H1 (cell line): ENCODE measurements at regions not wholly inside any gene's neighbourhood (a gene's known extent, or its start where the extent isn't known, plus 50 kb on each side); places are given as distances from the start of the nearest gene placed in this dataset.
"Not testable (repeated sequence)": the region's sequence is repeated elsewhere in the genome, so short reads cannot be mapped to it uniquely, and the experiment has no call there.

Source experiments
- CTCF ChIA-PET: fragments of 300-600 bp; sonication (Branson Sonifier 250); formaldehyde crosslinking; loops from one replicate; lab custom pipeline; 2021; ENCODE audit not compliant: partially characterized antibody; lab: Charles Lee
- POLR2A ChIA-PET: fragments of 300-600 bp; sonication (Branson Sonifier 250); formaldehyde crosslinking; loops from one replicate; lab custom pipeline; 2021; ENCODE audit warnings: inconsistent platforms; ENCODE audit not compliant: partially characterized antibody; lab: Charles Lee
- DNase-seq, 2 experiments: peaks; one replicate each; pipeline versions ENCODE4 v3.0.0 to v3.0.0-alpha.2; 2010 to 2022; ENCODE audit warnings: low spot score in 2 of 2, low read depth in 1 of 2, mixed read lengths in 1 of 2
- FAIRE-seq: peaks from 2 replicates; lab custom pipeline; 2011; peaks lifted over from hg19 to GRCh38; lab: Jason Lieb, UNC
- H2AFZ ChIP-seq: 2 replicates; pipeline ENCODE4 v1.8.1; 2012; ENCODE audit warnings: low read length, inconsistent platforms
- H2AK5ac ChIP-seq: 2 replicates; pipeline ENCODE4 v1.6.1; 2013; ENCODE audit warnings: low read depth, low read length
- H2BK120ac ChIP-seq: replicated peaks from 2 replicates; pipeline ENCODE3; 2013; ENCODE audit warnings: low read depth, low read length, inconsistent platforms
- H2BK12ac ChIP-seq: 2 replicates; pipeline ENCODE4 v1.6.1; 2013; ENCODE audit warnings: low read depth, low read length
- H2BK15ac ChIP-seq: 2 replicates; pipeline ENCODE4 v1.6.1; 2013; ENCODE audit warnings: low read length
- H2BK20ac ChIP-seq: 2 replicates; pipeline ENCODE4 v1.6.1; 2013; ENCODE audit warnings: low read length
- H2BK5ac ChIP-seq: 2 replicates; pipeline ENCODE4 v1.6.1; 2013; ENCODE audit warnings: low read depth, low read length
- H3K14ac ChIP-seq: 2 replicates; pipeline ENCODE4 v1.6.1; 2013; ENCODE audit warnings: inconsistent platforms; ENCODE audit not compliant: insufficient read length
- H3K18ac ChIP-seq: 2 replicates; pipeline ENCODE4 v1.6.1; 2013; ENCODE audit warnings: low read length; ENCODE audit errors: extremely low read depth
- H3K23ac ChIP-seq: 2 replicates; pipeline ENCODE4 v1.6.1; 2013; ENCODE audit warnings: inconsistent platforms; ENCODE audit not compliant: insufficient read length
- H3K23me2 ChIP-seq: 2 replicates; pipeline ENCODE4 v1.6.1; 2013; ENCODE audit warnings: low read depth, low read length
- H3K27ac ChIP-seq: 2 replicates; pipeline ENCODE4 v1.6.1; 2011; ENCODE audit warnings: low read depth, low read length, inconsistent platforms
- H3K27me3 ChIP-seq, 4 experiments: replicated peaks in 1 of 4; 1 replicate in 1 of 4; 2 replicates in 3 of 4; pipeline versions ENCODE4 v1.6.1 to v1.8.1; 2011 to 2013; ENCODE audit warnings: low read length in 3 of 4, mild to moderate bottlenecking in 3 of 4, inconsistent platforms in 2 of 4, mixed read lengths in 2 of 4, moderate library complexity in 1 of 4; ENCODE audit not compliant: control insufficient read depth in 3 of 4, insufficient read depth in 3 of 4; ENCODE audit errors: extremely low read depth in 1 of 4
- H3K36me3 ChIP-seq, 4 experiments: 2 replicates each; pipeline versions ENCODE4 v1.6.1 to v1.8.1; 2011 to 2013; ENCODE audit warnings: mild to moderate bottlenecking in 4 of 4, low read length in 3 of 4, moderate library complexity in 2 of 4, control low read depth in 1 of 4, inconsistent platforms in 1 of 4; ENCODE audit not compliant: insufficient read depth in 4 of 4, control insufficient read depth in 2 of 4
- H3K4ac ChIP-seq: replicated peaks from 2 replicates; pipeline ENCODE3; 2013; ENCODE audit warnings: low read length, low read depth, mixed read lengths, inconsistent platforms; ENCODE audit not compliant: insufficient read length
- H3K4me1 ChIP-seq, 4 experiments: replicated peaks in 1 of 4; 1 replicate in 1 of 4; 2 replicates in 3 of 4; pipeline versions ENCODE4 v1.6.1 to v1.8.1; 2011 to 2013; ENCODE audit warnings: low read length in 3 of 4, inconsistent platforms in 2 of 4, mixed read lengths in 1 of 4; ENCODE audit not compliant: insufficient read depth in 4 of 4, control insufficient read depth in 3 of 4
- H3K4me2 ChIP-seq, 2 experiments: 2 replicates each; pipeline versions ENCODE4 v1.6.1 to v1.8.1; 2011 to 2013; ENCODE audit warnings: low read depth in 2 of 2, low read length in 2 of 2, control low read depth in 1 of 2, inconsistent platforms in 1 of 2, mild to moderate bottlenecking in 1 of 2; ENCODE audit not compliant: insufficient read depth in 1 of 2
- H3K4me3 ChIP-seq, 4 experiments: fragments of 200-600, 300-600 bp in 1 of 4; sonication (generic), shearing (Covaris generic), sonication (Bioruptor Twin) in 1 of 4; 2 replicates each; pipeline versions ENCODE4 v1.5.1 to v1.8.1; 2011 to 2016; ENCODE audit warnings: low read length in 4 of 4, low read depth in 3 of 4, control low read depth in 2 of 4, inconsistent platforms in 2 of 4, mild to moderate bottlenecking in 2 of 4, mixed read lengths in 1 of 4, moderate library complexity in 1 of 4; ENCODE audit not compliant: insufficient read depth in 2 of 4; ENCODE audit errors: extremely low read depth in 1 of 4
- H3K56ac ChIP-seq: replicated peaks from 2 replicates; pipeline ENCODE3; 2013; ENCODE audit warnings: low read depth, mild to moderate bottlenecking, mixed read lengths, low read length, inconsistent platforms; ENCODE audit not compliant: insufficient read length
- H3K79me1 ChIP-seq: 2 replicates; pipeline ENCODE4 v1.6.1; 2013; ENCODE audit warnings: low read depth, low read length, control low read depth
- H3K79me2 ChIP-seq, 2 experiments: 2 replicates each; pipeline versions ENCODE4 v1.6.1 to v1.8.1; 2012 to 2013; ENCODE audit warnings: low read length in 2 of 2, mild to moderate bottlenecking in 2 of 2, inconsistent platforms in 1 of 2; ENCODE audit not compliant: insufficient read depth in 2 of 2, control insufficient read depth in 1 of 2
- H3K9ac ChIP-seq, 4 experiments: replicated peaks in 1 of 4; 1 replicate in 1 of 4; 2 replicates in 3 of 4; pipeline versions ENCODE4 v1.6.1 to v1.8.1; 2011 to 2013; ENCODE audit warnings: low read depth in 3 of 4, low read length in 3 of 4, control low read depth in 2 of 4, mild to moderate bottlenecking in 2 of 4, moderate library complexity in 2 of 4, inconsistent platforms in 1 of 4; ENCODE audit errors: extremely low read depth in 1 of 4
- H3K9me3 ChIP-seq, 2 experiments: 2 replicates each; pipeline versions ENCODE4 v1.6.1 to v1.8.1; 2012 to 2013; ENCODE audit warnings: mild to moderate bottlenecking in 2 of 2, moderate library complexity in 2 of 2, control low read depth in 1 of 2, inconsistent platforms in 1 of 2, low read depth in 1 of 2, low read length in 1 of 2, mixed read lengths in 1 of 2; ENCODE audit not compliant: insufficient read depth in 2 of 2
- H4K20me1 ChIP-seq, 2 experiments: replicated peaks in 1 of 2; 2 replicates each; pipeline versions ENCODE3 to v1.8.1; 2011 to 2013; ENCODE audit warnings: inconsistent platforms in 2 of 2, low read length in 2 of 2, mild to moderate bottlenecking in 1 of 2; ENCODE audit not compliant: insufficient read depth in 2 of 2, control insufficient read depth in 1 of 2
- H4K5ac ChIP-seq: 2 replicates; pipeline ENCODE4 v1.6.1; 2013; ENCODE audit warnings: low read length, low read depth, mixed read lengths, inconsistent platforms; ENCODE audit not compliant: insufficient read length
- H4K8ac ChIP-seq: 2 replicates; pipeline ENCODE4 v1.8.0; 2013; ENCODE audit warnings: mild to moderate bottlenecking, moderate library complexity, low read length, inconsistent platforms; ENCODE audit not compliant: insufficient read depth; ENCODE audit errors: extremely low read depth
- H4K91ac ChIP-seq: replicated peaks from 2 replicates; pipeline ENCODE3; 2013; ENCODE audit warnings: low read length, mixed read lengths, inconsistent platforms; ENCODE audit not compliant: insufficient read length
- WGBS, 2 experiments: shearing (Covaris generic) in 1 of 2; methylation state at CpG; one replicate each; pipeline versions ENCODE4 v1.1.6 to v1.1.7; 2013 to 2015; ENCODE audit warnings: low lambda C conversion rate in 2 of 2, mixed read lengths in 2 of 2, inconsistent platforms in 1 of 2, low coverage in 1 of 2, missing lambda C conversion rate in 1 of 2; ENCODE audit not compliant: insufficient replicate concordance in 2 of 2, insufficient coverage in 1 of 2, insufficient read length in 1 of 2; ENCODE audit errors: extremely low coverage in 1 of 2, missing lambda C conversion rate in 1 of 2; 5-methylcytosine and 5-hydroxymethylcytosine counted together

DNA sequence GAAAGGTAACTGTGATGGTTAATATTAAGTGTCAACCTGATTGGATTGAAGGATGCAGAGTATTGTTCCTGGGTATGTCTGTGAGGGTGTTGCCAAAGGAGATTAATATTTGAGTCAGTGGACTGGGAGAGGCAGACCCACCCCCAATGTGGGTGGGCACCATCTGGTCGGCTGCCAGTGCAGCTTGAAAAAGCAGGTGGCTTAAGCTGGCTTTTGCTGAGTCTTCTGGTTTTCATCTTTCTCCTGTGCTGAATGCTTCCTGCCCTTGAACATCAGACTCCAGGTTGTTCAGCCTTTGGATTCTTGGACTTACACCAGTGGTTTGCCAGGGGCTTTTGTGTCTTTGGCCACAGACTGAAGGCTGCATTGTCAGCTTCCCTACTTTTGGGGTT, 243.2 kb downstream of the ATXN7L3B start:
- H4K8ac ChIP-seq, H3K27ac ChIP-seq, H3K4me2 ChIP-seq, H2BK5ac ChIP-seq, POLR2A ChIA-PET, H3K18ac ChIP-seq, H2BK120ac ChIP-seq, H3K4me3 ChIP-seq, H3K36me3 ChIP-seq, H2BK20ac ChIP-seq, H3K23ac ChIP-seq, H3K14ac ChIP-seq, H3K79me1 ChIP-seq, H3K27me3 ChIP-seq, H4K5ac ChIP-seq, H2AFZ ChIP-seq, H4K20me1 ChIP-seq, H3K9me3 ChIP-seq, H2BK12ac ChIP-seq, H3K9ac ChIP-seq, FAIRE-seq, H3K4ac ChIP-seq, H4K91ac ChIP-seq, H3K4me1 ChIP-seq, H3K56ac ChIP-seq, H2AK5ac ChIP-seq, H3K79me2 ChIP-seq, H3K23me2 ChIP-seq, H2BK15ac ChIP-seq, DNase-seq: not testable (repeated sequence)
- CTCF ChIA-PET: interaction anchor here (1.0 to 1.3 kb wide), 2 partner anchors 23 to 520 kb away, joined by 3 read pairs; no protein-coding TSS in a partner anchor
- 93% methylated on average over 1 of the region's 1 CpG; no CpG with 5 or more reads in 1 of the 2 experiments for WGBS, 2 experiments
